ENCODE measurements at regions not wholly inside any gene's neighbourhood (a gene's known extent, or its start where the extent isn't known, plus 50 kb on each side); places are given as distances from the start of the nearest gene placed in this dataset.

DNA sequence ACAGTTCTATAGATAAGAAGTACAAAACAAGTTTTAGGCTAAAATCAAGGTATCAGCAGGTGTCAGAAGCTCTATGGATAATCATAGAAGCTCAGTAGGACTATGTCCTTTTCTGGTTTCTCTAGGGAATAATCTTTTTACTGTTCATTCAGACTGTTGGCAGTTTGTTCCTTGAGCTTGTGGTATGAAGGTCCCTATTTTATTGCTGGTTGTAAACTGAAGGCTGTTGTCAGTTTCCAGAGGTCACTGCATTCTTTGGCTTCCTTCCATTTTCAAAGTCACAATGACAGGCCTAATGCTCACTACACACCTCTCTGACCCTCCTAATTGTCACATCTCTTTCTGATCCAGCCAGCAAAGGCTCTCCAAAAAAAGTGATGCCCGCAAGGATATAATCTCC, 337.9 kb upstream of the EDNRB start:
- TF ChIP-seq EZH2phosphoT487 (IDR thresholded peaks at IDR 0.05; ENCODE audit: borderline replicate concordance, low read length) (no peak), EZH2 (IDR thresholded peaks at IDR 0.05; ENCODE audit: low read length, unreplicated experiment) (no peak)
- TF ChIP-seq, protein P1, sequence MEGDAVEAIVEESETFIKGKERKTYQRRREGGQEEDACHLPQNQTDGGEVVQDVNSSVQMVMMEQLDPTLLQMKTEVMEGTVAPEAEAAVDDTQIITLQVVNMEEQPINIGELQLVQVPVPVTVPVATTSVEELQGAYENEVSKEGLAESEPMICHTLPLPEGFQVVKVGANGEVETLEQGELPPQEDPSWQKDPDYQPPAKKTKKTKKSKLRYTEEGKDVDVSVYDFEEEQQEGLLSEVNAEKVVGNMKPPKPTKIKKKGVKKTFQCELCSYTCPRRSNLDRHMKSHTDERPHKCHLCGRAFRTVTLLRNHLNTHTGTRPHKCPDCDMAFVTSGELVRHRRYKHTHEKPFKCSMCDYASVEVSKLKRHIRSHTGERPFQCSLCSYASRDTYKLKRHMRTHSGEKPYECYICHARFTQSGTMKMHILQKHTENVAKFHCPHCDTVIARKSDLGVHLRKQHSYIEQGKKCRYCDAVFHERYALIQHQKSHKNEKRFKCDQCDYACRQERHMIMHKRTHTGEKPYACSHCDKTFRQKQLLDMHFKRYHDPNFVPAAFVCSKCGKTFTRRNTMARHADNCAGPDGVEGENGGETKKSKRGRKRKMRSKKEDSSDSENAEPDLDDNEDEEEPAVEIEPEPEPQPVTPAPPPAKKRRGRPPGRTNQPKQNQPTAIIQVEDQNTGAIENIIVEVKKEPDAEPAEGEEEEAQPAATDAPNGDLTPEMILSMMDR (conservative IDR thresholded peaks at IDR 0.05; ENCODE audit: low read depth, low read length) = no peak
- Histone ChIP-seq H3F3A (ENCODE audit: low read length, unreplicated experiment) (no peaks in the 10 kb centered on the region), H3K9me2 (replicated peaks; ENCODE audit: low read length) (no peaks in the 10 kb centered on the region), H3K9me3 (ENCODE audit: low read length) (no peaks in the 10 kb centered on the region), H3K4me1 (ENCODE audit: insufficient read depth, low read length) (no peaks in the 10 kb centered on the region), H3K4me3 (ENCODE audit: low read length) (no peak overlapping the region), H3K9ac (ENCODE audit: low read length) (no peak overlapping the region), H4K20me1 (ENCODE audit: low read length) (no peaks in the 10 kb centered on the region), H3K36me3 (ENCODE audit: low read depth, low read length) (no peaks in the 10 kb centered on the region), H3K79me2 (ENCODE audit: low read length) (no peaks in the 10 kb centered on the region), H3K27me3 (ENCODE audit: low read length) (peaks cover 15% of the 10 kb centered on the region), H2AFZ (ENCODE audit: low read length) (no peak overlapping the region), H3K4me2 (ENCODE audit: low read length) (no peak overlapping the region), H3K27ac (ENCODE audit: low read length) (no peak overlapping the region)
- no peak for ATAC-seq
- DNase-seq = no peak
- ChIA-PET POLR2A (ENCODE audit: unreplicated experiment) (no interaction called here), CTCF (no interaction called here)
- intact Hi-C loops (cut with micrococcal nuclease) = no loop called here
- no TSS peak for BruUV-seq (replicated peaks)

DNA sequence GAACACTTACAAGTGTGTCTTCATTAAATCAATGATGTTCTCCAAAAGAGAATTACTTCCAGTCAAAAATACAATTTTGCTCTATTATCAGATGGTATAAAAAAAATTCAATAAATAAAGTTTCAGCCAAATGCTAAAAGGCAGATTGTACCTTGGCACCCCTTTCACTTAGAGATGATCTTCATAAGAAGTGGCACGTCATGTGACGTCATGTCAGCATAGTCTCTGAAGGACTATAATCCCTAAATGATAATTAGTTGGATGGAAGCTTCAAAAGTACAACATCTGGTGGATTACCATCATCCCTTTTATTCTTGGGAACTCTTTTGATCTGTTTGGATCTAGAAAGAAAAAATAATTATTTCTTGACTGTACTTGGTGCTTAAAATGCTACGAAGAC, 335.5 kb upstream of the EDNRB start:
- intact Hi-C loops (cut with micrococcal nuclease) = no loop called here
- H3K9ac ChIP-seq (ENCODE audit: low read length) = no peak overlapping the region
- peaks cover 28% of the 10 kb centered on the region for H3K27me3 ChIP-seq (ENCODE audit: low read length)
- H3F3A ChIP-seq (ENCODE audit: low read length, unreplicated experiment) = no peaks in the 10 kb centered on the region
- H3K4me3 ChIP-seq (ENCODE audit: low read length) = no peak overlapping the region
- no TSS peak for BruUV-seq (replicated peaks)
- no peak for DNase-seq
- ChIA-PET POLR2A (ENCODE audit: unreplicated experiment) (no interaction called here), CTCF (no interaction called here)
- H3K9me2 ChIP-seq (replicated peaks; ENCODE audit: low read length) = no peaks in the 10 kb centered on the region
- H3K79me2 ChIP-seq (ENCODE audit: low read length) = no peaks in the 10 kb centered on the region
- no peak overlapping the region for H3K4me2 ChIP-seq (ENCODE audit: low read length)
- no peaks in the 10 kb centered on the region for H4K20me1 ChIP-seq (ENCODE audit: low read length)
- H3K9me3 ChIP-seq (ENCODE audit: low read length) = no peaks in the 10 kb centered on the region
- ATAC-seq = no peak
- no peak overlapping the region for H3K27ac ChIP-seq (ENCODE audit: low read length)
- no peak for TF ChIP-seq EZH2 (IDR thresholded peaks at IDR 0.05; ENCODE audit: low read length, unreplicated experiment)
- TF ChIP-seq EZH2phosphoT487 (IDR thresholded peaks at IDR 0.05; ENCODE audit: borderline replicate concordance, low read length) = no peak
- TF ChIP-seq, protein P1 (conservative IDR thresholded peaks at IDR 0.05; ENCODE audit: low read depth, low read length) = no peak
- no peaks in the 10 kb centered on the region for H3K36me3 ChIP-seq (ENCODE audit: low read depth, low read length)
- no peak overlapping the region for H2AFZ ChIP-seq (ENCODE audit: low read length)
- H3K4me1 ChIP-seq (ENCODE audit: insufficient read depth, low read length) = no peaks in the 10 kb centered on the region

DNA sequence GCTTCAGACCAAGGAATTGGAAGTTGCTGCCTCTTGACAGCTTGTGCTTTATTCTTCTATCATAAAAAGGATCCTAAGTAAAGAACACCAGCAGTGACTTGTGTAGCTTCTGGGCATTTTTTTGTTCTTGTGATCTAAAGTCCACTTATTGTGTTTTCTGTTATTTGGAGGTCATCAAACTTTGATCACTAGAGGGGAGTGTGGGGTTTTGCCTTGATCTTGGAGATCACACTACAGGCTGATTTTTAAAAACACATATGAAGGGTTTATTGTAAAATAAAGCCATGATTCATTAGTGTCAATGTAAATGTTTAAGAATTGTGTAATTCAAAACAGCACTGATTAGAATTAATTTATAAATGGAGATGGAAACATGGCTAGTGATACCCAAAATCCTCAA, 328.7 kb upstream of the EDNRB start:
- DNase-seq (no peak), ATAC-seq (no peak)
- BruUV-seq (replicated peaks) = no TSS peak
- TF ChIP-seq EZH2 (IDR thresholded peaks at IDR 0.05; ENCODE audit: low read length, unreplicated experiment) = no peak
- TF ChIP-seq, protein P1 (conservative IDR thresholded peaks at IDR 0.05; ENCODE audit: low read depth, low read length) = no peak
- TF ChIP-seq EZH2phosphoT487 (IDR thresholded peaks at IDR 0.05; ENCODE audit: borderline replicate concordance, low read length) = no peak
- no peaks in the 10 kb centered on the region for H3F3A ChIP-seq (ENCODE audit: low read length, unreplicated experiment)
- H3K4me2 ChIP-seq (ENCODE audit: low read length) = no peak overlapping the region
- ChIA-PET POLR2A (ENCODE audit: unreplicated experiment) (no interaction called here), CTCF (interaction anchor here (0.8 kb wide), 1 partner anchor 110 kb away, joined by 3 read pairs; no protein-coding TSS in a partner anchor)
- no peaks in the 10 kb centered on the region for H3K36me3 ChIP-seq (ENCODE audit: low read depth, low read length)
- no peaks in the 10 kb centered on the region for H4K20me1 ChIP-seq (ENCODE audit: low read length)
- H3K4me1 ChIP-seq (ENCODE audit: insufficient read depth, low read length) = no peaks in the 10 kb centered on the region
- intact Hi-C loops (cut with micrococcal nuclease) = loop anchor here (10.0 kb wide), 1 partner anchor 517 kb away; no protein-coding TSS in a partner anchor
- no peaks in the 10 kb centered on the region for H3K9me2 ChIP-seq (replicated peaks; ENCODE audit: low read length)
- no peaks in the 10 kb centered on the region for H3K9me3 ChIP-seq (ENCODE audit: low read length)
- H2AFZ ChIP-seq (ENCODE audit: low read length) = no peak overlapping the region
- peaks cover 19% of the 10 kb centered on the region for H3K27me3 ChIP-seq (ENCODE audit: low read length)
- H3K9ac ChIP-seq (ENCODE audit: low read length) = no peak overlapping the region
- no peak overlapping the region for H3K4me3 ChIP-seq (ENCODE audit: low read length)
- no peak overlapping the region for H3K27ac ChIP-seq (ENCODE audit: low read length)
- no peaks in the 10 kb centered on the region for H3K79me2 ChIP-seq (ENCODE audit: low read length)
